ENCODE measurements at regions not wholly inside any gene's neighbourhood (a gene's known extent, or its start where the extent isn't known, plus 50 kb on each side); places are given as distances from the start of the nearest gene placed in this dataset.
"Not testable (repeated sequence)": the region's sequence is repeated elsewhere in the genome, so short reads cannot be mapped to it uniquely, and the experiment has no call there.

- DNase-seq (ENCODE audit: low read depth), result no peak
These were observed 80.2 kb upstream of the DMRT1 start for GRCh38 chr9:761176-761792.

- no peak for DNase-seq (ENCODE audit: low read depth)
These were observed 79.5 kb upstream of the DMRT1 start for GRCh38 chr9:761793-762560.

- no peak for DNase-seq (ENCODE audit: low read depth)
These were observed 77.8 kb upstream of the DMRT1 start for GRCh38 chr9:763692-764091.

- no peak for DNase-seq (ENCODE audit: low read depth)
These were observed 77.4 kb upstream of the DMRT1 start for GRCh38 chr9:764105-764524.

GRCh38 chr9:764986-765385 lies 76.5 kb upstream of the DMRT1 start:
- DNase-seq (ENCODE audit: low read depth), result no peak

- not testable (repeated sequence) for DNase-seq (ENCODE audit: low read depth)
These were observed 74.4 kb upstream of the DMRT1 start for GRCh38 chr9:767061-767561.

GRCh38 chr9:776086-776485 lies 65.4 kb upstream of the DMRT1 start:
- no peak for DNase-seq (ENCODE audit: low read depth)

GRCh38 chr9:777978-778377 lies 63.5 kb upstream of the DMRT1 start:
- no peak for DNase-seq (ENCODE audit: low read depth)

GRCh38 chr9:784202-784601 lies 57.3 kb upstream of the DMRT1 start:
- no peak for DNase-seq (ENCODE audit: low read depth)

- DNase-seq (ENCODE audit: low read depth), result no peak
These were observed 56.6 kb upstream of the DMRT1 start for GRCh38 chr9:784916-785315.

- no peak for DNase-seq (ENCODE audit: low read depth)
These were observed 55.5 kb upstream of the DMRT1 start for GRCh38 chr9:785997-786396.

- no peak for DNase-seq (ENCODE audit: low read depth)
These were observed 55.1 kb upstream of the DMRT1 start for GRCh38 chr9:786405-786804.

- no peak for DNase-seq (ENCODE audit: low read depth)
These were observed 52.7 kb upstream of the DMRT1 start for GRCh38 chr9:788777-789176.
